HepG2 (cell line): ENCODE measurements at regions not wholly inside any gene's neighbourhood (a gene's known extent, or its start where the extent isn't known, plus 50 kb on each side); places are given as distances from the start of the nearest gene placed in this dataset.

Experiments
- ATAC-seq: fragments of 200-7000 bp; cut with Tn5 transposase; 3 replicates; pipeline ENCODE4 v1.9.1; 2020; ENCODE audit warnings: mild to moderate bottlenecking, moderate library complexity
- BruUV-seq: library from RNA; stranded (reverse); fragments of 400-500 nt; replicated peaks from 2 replicates; lab custom pipeline; 2021; lab: Mats Ljungman, UMichigan
- CTCF ChIA-PET: fragments of 300-600 bp; formaldehyde crosslinking; extraction: SDS; loops from one replicate; lab custom pipeline; 2021; ENCODE audit warnings: low total read pairs, inconsistent platforms, low intra/inter-chr PET ratio; lab: Yijun Ruan, JAX
- POLR2A ChIA-PET: fragments of 350-600 bp; sonication (Branson Sonifier 250); formaldehyde crosslinking; loops from one replicate; lab custom pipeline; 2020; ENCODE audit warnings: antibody characterized with exemption, inconsistent platforms; lab: Yijun Ruan, JAX
- DNase-seq: peaks from one replicate; pipeline ENCODE4 v3.0.0-alpha.2; 2015; ENCODE audit warnings: low spot score
- FAIRE-seq: peaks from 3 replicates; lab custom pipeline; 2011; peaks lifted over from hg19 to GRCh38; lab: Jason Lieb, UNC
- H2AFZ ChIP-seq: one replicate; pipeline ENCODE4 v1.6.1; 2011; ENCODE audit warnings: low read length, inconsistent platforms
- H3K27ac ChIP-seq: fragments of 300-600 bp; 3 replicates; pipeline ENCODE4 v1.8.0; 2011; ENCODE audit warnings: mixed run types, mild to moderate bottlenecking, mixed read lengths, low read length, inconsistent platforms; ENCODE audit not compliant: insufficient read depth; ENCODE audit errors: extremely low read length
- H3K27me3 ChIP-seq, 2 experiments: fragments of 200-600 bp in 1 of 2; 2 replicates in 1 of 2; 3 replicates in 1 of 2; pipeline versions ENCODE4 v1.6.0 to v1.8.0; 2011; ENCODE audit warnings: low read length in 2 of 2, mild to moderate bottlenecking in 2 of 2, moderate library complexity in 2 of 2, inconsistent platforms in 1 of 2; ENCODE audit not compliant: insufficient read depth in 2 of 2, control insufficient read depth in 1 of 2
- H3K36me3 ChIP-seq, 2 experiments: fragments of 200-600 bp in 1 of 2; replicated peaks in 1 of 2; 2 replicates in 1 of 2; 3 replicates in 1 of 2; pipeline versions ENCODE4 v1.5.1 to v1.8.0; 2011; ENCODE audit warnings: low read length in 2 of 2, inconsistent platforms in 1 of 2; ENCODE audit not compliant: insufficient read depth in 2 of 2, control insufficient read depth in 1 of 2
- H3K4me1 ChIP-seq: 2 replicates; pipeline ENCODE4 v1.5.1; 2012; ENCODE audit warnings: low read length, inconsistent platforms; ENCODE audit not compliant: insufficient read depth
- H3K4me2 ChIP-seq: 2 replicates; pipeline ENCODE4 v1.6.0; 2011; ENCODE audit warnings: low read depth, low read length, inconsistent platforms
- H3K4me3 ChIP-seq, 3 experiments: fragments of 200-600 bp in 1 of 3; sonication (generic), shearing (Covaris generic) in 1 of 3; replicated peaks in 1 of 3; 2 replicates each; pipeline ENCODE4 v1.5.1; 2011 to 2016; ENCODE audit warnings: low read length in 3 of 3, inconsistent platforms in 2 of 3, low read depth in 2 of 3, mild to moderate bottlenecking in 2 of 3, control low read depth in 1 of 3, mixed read lengths in 1 of 3; ENCODE audit not compliant: insufficient read depth in 1 of 3
- H3K79me2 ChIP-seq: one replicate; pipeline ENCODE4 v1.6.1; 2011; ENCODE audit warnings: low read length, inconsistent platforms; ENCODE audit not compliant: insufficient read depth
- H3K9ac ChIP-seq: 2 replicates; pipeline ENCODE4 v1.6.0; 2011; ENCODE audit warnings: mild to moderate bottlenecking, low read depth, low read length, inconsistent platforms; ENCODE audit not compliant: insufficient read depth
- H3K9me3 ChIP-seq: 2 replicates; pipeline ENCODE4 v1.5.1; 2012; ENCODE audit warnings: mild to moderate bottlenecking, low read length
- H4K20me1 ChIP-seq: 2 replicates; pipeline ENCODE4 v1.6.0; 2011; ENCODE audit warnings: inconsistent platforms, mild to moderate bottlenecking, low read length, moderate library complexity; ENCODE audit not compliant: insufficient read depth
- CENPT ChIP-seq: sonication (generic); formaldehyde crosslinking; IDR thresholded peaks from 2 replicates; pipeline ENCODE4 v1.8.0; 2022; ENCODE audit warnings: low read depth, mild to moderate bottlenecking, moderate library complexity, missing genetic modification reagents
- CENPX ChIP-seq: sonication (generic); formaldehyde crosslinking; IDR thresholded peaks from 2 replicates; pipeline ENCODE4 v1.9.0; 2021; ENCODE audit warnings: mild to moderate bottlenecking, missing genetic modification reagents, moderate library complexity
- ERF ChIP-seq: IDR thresholded peaks from 2 replicates; pipeline ENCODE4 v1.6.1; 2018; ENCODE audit warnings: missing biosample characterization, missing genetic modification reagents
- HDAC2 ChIP-seq: sonication (generic); formaldehyde crosslinking; IDR thresholded peaks from 2 replicates; pipeline ENCODE4 v1.4.0; 2020; ENCODE audit warnings: missing genetic modification reagents
- ISX ChIP-seq: sonication (generic); formaldehyde crosslinking; conservative IDR thresholded peaks from 2 replicates; pipeline ENCODE4 v1.5.0; 2020; ENCODE audit warnings: missing genetic modification reagents
- JARID2 ChIP-seq: sonication (generic); formaldehyde crosslinking; IDR thresholded peaks from 2 replicates; pipeline ENCODE4 v1.8.1; 2023; ENCODE audit warnings: missing genetic modification reagents, inconsistent platforms; ENCODE audit not compliant: insufficient replicate concordance
- MTA1 ChIP-seq: sonication (generic); formaldehyde crosslinking; IDR thresholded peaks from 2 replicates; pipeline ENCODE4 v1.4.0; 2020; ENCODE audit warnings: missing genetic modification reagents, mild to moderate bottlenecking, borderline replicate concordance
- NFKB2 ChIP-seq: sonication (generic); formaldehyde crosslinking; IDR thresholded peaks from 2 replicates; pipeline ENCODE4 v1.4.0; 2020; ENCODE audit warnings: missing genetic modification reagents, borderline replicate concordance
- RBFOX2 ChIP-seq: fragments of 200-400 bp; formaldehyde crosslinking; IDR thresholded peaks from 2 replicates; pipeline ENCODE4 v1.6.1; 2017; ENCODE audit warnings: low read depth, mild to moderate bottlenecking, low read length
- REL ChIP-seq: sonication (generic); formaldehyde crosslinking; conservative IDR thresholded peaks from 2 replicates; pipeline ENCODE4 v1.8.0; 2022; ENCODE audit warnings: mild to moderate bottlenecking, missing genetic modification reagents, moderate library complexity
- RELA ChIP-seq: sonication (generic); formaldehyde crosslinking; IDR thresholded peaks from 2 replicates; pipeline ENCODE4 v1.4.0; 2020; ENCODE audit warnings: missing genetic modification reagents
- SRSF9 ChIP-seq: fragments of 200-400 bp; formaldehyde crosslinking; IDR thresholded peaks from 2 replicates; pipeline ENCODE4 v1.6.1; 2018; ENCODE audit warnings: borderline replicate concordance, mild to moderate bottlenecking, low read depth, low read length; ENCODE audit not compliant: insufficient read depth, poor library complexity, severe bottlenecking
- SUZ12 ChIP-seq: fragments of 150-350 bp; IDR thresholded peaks from 2 replicates; pipeline ENCODE4 v1.6.1; 2014; ENCODE audit warnings: low read depth, low read length
- ZNF383 ChIP-seq: sonication (generic); formaldehyde crosslinking; IDR thresholded peaks from 2 replicates; pipeline ENCODE4 v1.4.0; 2020; ENCODE audit warnings: missing genetic modification reagents, mild to moderate bottlenecking, borderline replicate concordance
- ZNF773 ChIP-seq: sonication (generic); formaldehyde crosslinking; IDR thresholded peaks from 2 replicates; pipeline ENCODE4 v1.4.0; 2020; ENCODE audit warnings: missing genetic modification reagents, borderline replicate concordance
- WGBS: methylation state at CpG from one replicate; pipeline ENCODE4 v1.1.6; 2017; ENCODE audit warnings: low lambda C conversion rate; 5-methylcytosine and 5-hydroxymethylcytosine counted together
- in situ Hi-C: cut with HindIII; loops from 2 replicates; pipeline ENCODE4 v1.10.0; 2017; ENCODE audit warnings: low pct_unique_long_range_greater_than_20kb; ENCODE audit not compliant: extremely low pct_ligation_motif_present
- intact Hi-C: fragments of 100-400 bp; cut with micrococcal nuclease; formaldehyde crosslinking; loops from one replicate; pipeline ENCODE4 v1.10.0; 2022; ENCODE audit not compliant: unreplicated experiment
- TF ChIP-seq, protein P1 (sequence below): sonication (generic); formaldehyde crosslinking; IDR thresholded peaks from 2 replicates; pipeline ENCODE4 v1.4.0; 2020; ENCODE audit warnings: missing genetic modification reagents
- TF ChIP-seq, protein P2 (sequence below): sonication (generic); formaldehyde crosslinking; IDR thresholded peaks from 2 replicates; pipeline ENCODE4 v1.5.1; 2020; ENCODE audit warnings: missing genetic modification reagents, mild to moderate bottlenecking, borderline replicate concordance
- TF ChIP-seq, protein P3 (sequence below): sonication (generic); formaldehyde crosslinking; IDR thresholded peaks from 2 replicates; pipeline ENCODE4 v1.8.1; 2022; ENCODE audit warnings: low read depth, mild to moderate bottlenecking, missing genetic modification reagents

DNA sequence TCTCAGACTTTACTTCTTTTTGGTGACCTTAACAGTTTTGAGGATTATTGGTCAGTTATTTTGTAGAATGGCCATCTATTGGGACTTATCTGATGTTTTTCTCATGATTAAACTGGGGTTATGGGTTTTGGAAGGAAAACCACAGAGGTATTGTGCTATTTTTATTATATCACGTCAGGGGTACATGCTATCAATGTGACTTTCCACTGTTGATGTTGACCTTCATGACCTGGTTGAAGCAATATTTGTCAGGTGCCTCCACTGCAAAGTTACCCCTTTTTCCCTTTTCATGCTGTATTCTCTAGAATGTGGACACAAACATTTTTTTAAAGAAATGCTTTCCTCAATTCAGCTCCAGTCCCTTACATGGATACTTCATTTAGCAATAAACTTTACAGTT, 152.8 kb upstream of the TSLP start (continued):
- TF ChIP-seq, protein P1, sequence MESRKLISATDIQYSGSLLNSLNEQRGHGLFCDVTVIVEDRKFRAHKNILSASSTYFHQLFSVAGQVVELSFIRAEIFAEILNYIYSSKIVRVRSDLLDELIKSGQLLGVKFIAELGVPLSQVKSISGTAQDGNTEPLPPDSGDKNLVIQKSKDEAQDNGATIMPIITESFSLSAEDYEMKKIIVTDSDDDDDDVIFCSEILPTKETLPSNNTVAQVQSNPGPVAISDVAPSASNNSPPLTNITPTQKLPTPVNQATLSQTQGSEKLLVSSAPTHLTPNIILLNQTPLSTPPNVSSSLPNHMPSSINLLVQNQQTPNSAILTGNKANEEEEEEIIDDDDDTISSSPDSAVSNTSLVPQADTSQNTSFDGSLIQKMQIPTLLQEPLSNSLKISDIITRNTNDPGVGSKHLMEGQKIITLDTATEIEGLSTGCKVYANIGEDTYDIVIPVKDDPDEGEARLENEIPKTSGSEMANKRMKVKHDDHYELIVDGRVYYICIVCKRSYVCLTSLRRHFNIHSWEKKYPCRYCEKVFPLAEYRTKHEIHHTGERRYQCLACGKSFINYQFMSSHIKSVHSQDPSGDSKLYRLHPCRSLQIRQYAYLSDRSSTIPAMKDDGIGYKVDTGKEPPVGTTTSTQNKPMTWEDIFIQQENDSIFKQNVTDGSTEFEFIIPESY (CRISPR knock-in tag) = no peak
- TF ChIP-seq, all 625 proteins: peak for 0

DNA sequence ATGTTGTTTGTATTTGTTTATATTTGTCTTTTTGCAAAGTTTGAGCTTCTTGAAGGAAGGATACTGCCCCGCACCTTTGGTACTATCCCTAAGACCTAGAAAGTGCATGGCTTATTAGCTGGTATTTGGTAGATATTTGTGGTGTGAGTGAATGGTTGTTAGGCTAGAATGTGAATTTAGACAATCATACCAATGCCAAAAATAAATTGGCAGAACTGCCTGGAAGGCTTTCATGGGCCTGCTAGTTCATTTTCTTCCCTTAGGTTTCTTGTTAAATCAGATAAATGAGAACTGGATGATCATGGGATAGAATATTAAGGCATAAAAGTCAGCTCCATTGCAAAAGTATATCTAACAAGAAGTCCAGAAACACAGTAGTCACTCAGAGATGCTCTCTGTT, 147.5 kb upstream of the TSLP start:
- Histone ChIP-seq H4K20me1 (no peaks in the 10 kb centered on the region), H3K4me3 (no peak overlapping the region), H3K9ac (no peak overlapping the region), H3K4me1 (no peaks in the 10 kb centered on the region), H3K4me2 (no peak overlapping the region), H3K27me3 (no peaks in the 10 kb centered on the region)
- WGBS = 4% methylated on average over 1 of the region's 1 CpG
- ATAC-seq = no peak
- FAIRE-seq = no peak
- no peak for DNase-seq
- TF ChIP-seq ISX (CRISPR knock-in tag) = no peak
- no peak for TF ChIP-seq CENPX (CRISPR knock-in tag)
- no peak for TF ChIP-seq CENPT (CRISPR knock-in tag)
- TF ChIP-seq, protein P2, sequence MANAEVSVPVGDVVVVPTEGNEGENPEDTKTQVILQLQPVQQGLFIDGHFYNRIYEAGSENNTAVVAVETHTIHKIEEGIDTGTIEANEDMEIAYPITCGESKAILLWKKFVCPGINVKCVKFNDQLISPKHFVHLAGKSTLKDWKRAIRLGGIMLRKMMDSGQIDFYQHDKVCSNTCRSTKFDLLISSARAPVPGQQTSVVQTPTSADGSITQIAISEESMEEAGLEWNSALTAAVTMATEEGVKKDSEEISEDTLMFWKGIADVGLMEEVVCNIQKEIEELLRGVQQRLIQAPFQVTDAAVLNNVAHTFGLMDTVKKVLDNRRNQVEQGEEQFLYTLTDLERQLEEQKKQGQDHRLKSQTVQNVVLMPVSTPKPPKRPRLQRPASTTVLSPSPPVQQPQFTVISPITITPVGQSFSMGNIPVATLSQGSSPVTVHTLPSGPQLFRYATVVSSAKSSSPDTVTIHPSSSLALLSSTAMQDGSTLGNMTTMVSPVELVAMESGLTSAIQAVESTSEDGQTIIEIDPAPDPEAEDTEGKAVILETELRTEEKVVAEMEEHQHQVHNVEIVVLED = no peak
- no peak for TF ChIP-seq RELA
- TF ChIP-seq ERF (CRISPR knock-in tag) = no peak
- no peak for TF ChIP-seq ZNF383 (CRISPR knock-in tag)
- TF ChIP-seq RBFOX2 = no peak
- no peak for TF ChIP-seq ZNF773 (CRISPR knock-in tag)
- no peak for TF ChIP-seq HDAC2 (CRISPR knock-in tag)
- no peak for TF ChIP-seq NFKB2 (CRISPR knock-in tag)
- TF ChIP-seq REL (CRISPR knock-in tag) = no peak
- TF ChIP-seq SUZ12 = no peak
- TF ChIP-seq SRSF9 = no peak
- no peak for TF ChIP-seq JARID2 (CRISPR knock-in tag)
- TF ChIP-seq MTA1 (CRISPR knock-in tag) = no peak
- TF ChIP-seq, protein P3, sequence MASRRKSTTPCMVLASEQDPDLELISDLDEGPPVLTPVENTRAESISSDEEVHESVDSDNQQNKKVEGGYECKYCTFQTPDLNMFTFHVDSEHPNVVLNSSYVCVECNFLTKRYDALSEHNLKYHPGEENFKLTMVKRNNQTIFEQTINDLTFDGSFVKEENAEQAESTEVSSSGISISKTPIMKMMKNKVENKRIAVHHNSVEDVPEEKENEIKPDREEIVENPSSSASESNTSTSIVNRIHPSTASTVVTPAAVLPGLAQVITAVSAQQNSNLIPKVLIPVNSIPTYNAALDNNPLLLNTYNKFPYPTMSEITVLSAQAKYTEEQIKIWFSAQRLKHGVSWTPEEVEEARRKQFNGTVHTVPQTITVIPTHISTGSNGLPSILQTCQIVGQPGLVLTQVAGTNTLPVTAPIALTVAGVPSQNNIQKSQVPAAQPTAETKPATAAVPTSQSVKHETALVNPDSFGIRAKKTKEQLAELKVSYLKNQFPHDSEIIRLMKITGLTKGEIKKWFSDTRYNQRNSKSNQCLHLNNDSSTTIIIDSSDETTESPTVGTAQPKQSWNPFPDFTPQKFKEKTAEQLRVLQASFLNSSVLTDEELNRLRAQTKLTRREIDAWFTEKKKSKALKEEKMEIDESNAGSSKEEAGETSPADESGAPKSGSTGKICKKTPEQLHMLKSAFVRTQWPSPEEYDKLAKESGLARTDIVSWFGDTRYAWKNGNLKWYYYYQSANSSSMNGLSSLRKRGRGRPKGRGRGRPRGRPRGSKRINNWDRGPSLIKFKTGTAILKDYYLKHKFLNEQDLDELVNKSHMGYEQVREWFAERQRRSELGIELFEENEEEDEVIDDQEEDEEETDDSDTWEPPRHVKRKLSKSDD (CRISPR knock-in tag) = no peak
- TF ChIP-seq, all 625 proteins: peak for 0
- in situ Hi-C loops (no loop called here), intact Hi-C loops (no loop called here)
- Histone ChIP-seq H2AFZ (no peak overlapping the region), H3K9me3 (no peaks in the 10 kb centered on the region), H3K36me3 (no peaks in the 10 kb centered on the region), H3K79me2 (no peaks in the 10 kb centered on the region), H3K27ac (no peak overlapping the region)
- ChIA-PET POLR2A (no interaction called here), CTCF (no interaction called here)
- BruUV-seq = no TSS peak
